Hematopoietic multipotent progenitor cell treated with erythropoietin and hydrocortisone succinate and interleukin-3 and kit ligand, for 17 days (in vitro differentiated cells): ENCODE measurements at regions not wholly inside any gene's neighbourhood (a gene's known extent, or its start where the extent isn't known, plus 50 kb on each side); places are given as distances from the start of the nearest gene placed in this dataset.
"Not testable (repeated sequence)": the region's sequence is repeated elsewhere in the genome, so short reads cannot be mapped to it uniquely, and the experiment has no call there.

Experiments
- DNase-seq: peaks from one replicate; pipeline ENCODE4 v3.0.0-alpha.2; 2015; ENCODE audit warnings: low spot score

- no peak for DNase-seq
Observed at GRCh38 chr14:27243365-27243764, 645.5 kb upstream of the NOVA1 start.

GRCh38 chr14:27245947-27246346 lies 648.1 kb upstream of the NOVA1 start:
- no peak for DNase-seq

DNA sequence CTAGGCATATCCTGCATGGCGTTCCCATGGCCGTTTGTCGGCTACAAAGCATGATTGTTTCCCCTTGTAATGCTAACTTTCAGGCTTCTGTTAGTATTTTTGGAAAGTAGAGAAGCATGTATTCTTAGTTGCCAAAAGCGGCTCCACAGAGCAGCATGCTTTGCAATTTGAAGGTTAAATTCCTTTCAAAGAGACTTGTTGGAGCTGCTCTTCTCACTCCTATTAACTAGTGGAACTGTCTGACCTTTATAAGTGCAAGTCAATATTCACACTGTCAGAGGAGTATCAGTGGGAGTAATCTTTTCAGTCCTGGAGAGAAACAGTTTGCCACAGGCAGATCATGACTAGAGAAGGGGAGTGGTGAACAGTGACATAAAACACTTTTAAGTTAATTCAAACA lies 656.1 kb upstream of the NOVA1 start:
- DNase-seq, result no peak

- no peak for DNase-seq
Observed at GRCh38 chr14:27256805-27257204, 659.0 kb upstream of the NOVA1 start.

DNA sequence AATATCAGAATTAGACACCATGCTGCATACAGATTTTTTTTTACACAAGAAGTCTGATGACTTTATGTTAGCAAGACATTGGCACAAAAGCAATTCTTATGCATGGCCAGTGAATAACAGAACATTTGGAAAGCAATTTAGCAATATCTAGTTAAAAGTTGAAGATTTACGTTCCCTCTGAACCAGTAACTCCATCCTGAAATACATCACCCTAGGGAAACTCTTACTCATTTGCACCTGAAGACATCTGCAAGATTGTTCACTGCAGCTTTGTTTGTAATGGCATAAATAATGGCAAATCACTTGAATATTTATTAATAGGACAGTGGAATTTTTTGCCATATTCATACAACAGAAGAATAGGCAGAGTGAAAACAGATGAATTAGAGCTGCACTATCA lies 670.0 kb upstream of the NOVA1 start:
- no peak for DNase-seq

DNA sequence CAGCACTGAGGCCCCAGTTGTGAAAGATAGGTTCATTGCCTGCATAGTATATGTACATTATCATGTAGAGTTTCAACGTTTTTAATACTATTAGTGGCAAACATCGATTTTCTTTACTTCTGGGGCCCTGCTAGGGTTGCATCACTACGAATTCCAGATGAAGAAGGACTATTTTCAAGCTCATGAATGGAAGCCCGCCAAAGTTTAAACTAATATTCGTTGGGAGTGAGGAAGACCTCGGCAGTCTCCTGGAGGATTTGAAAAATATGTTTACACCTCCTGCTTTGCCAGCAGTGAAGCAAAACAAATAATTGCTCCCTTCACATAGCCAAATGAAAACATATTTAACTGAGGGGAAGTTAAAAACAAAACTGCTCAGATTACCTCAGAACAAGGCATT lies 672.9 kb upstream of the NOVA1 start:
- no peak for DNase-seq

- no peak for DNase-seq
Observed at GRCh38 chr14:27278341-27278740, 680.5 kb upstream of the NOVA1 start.

DNA sequence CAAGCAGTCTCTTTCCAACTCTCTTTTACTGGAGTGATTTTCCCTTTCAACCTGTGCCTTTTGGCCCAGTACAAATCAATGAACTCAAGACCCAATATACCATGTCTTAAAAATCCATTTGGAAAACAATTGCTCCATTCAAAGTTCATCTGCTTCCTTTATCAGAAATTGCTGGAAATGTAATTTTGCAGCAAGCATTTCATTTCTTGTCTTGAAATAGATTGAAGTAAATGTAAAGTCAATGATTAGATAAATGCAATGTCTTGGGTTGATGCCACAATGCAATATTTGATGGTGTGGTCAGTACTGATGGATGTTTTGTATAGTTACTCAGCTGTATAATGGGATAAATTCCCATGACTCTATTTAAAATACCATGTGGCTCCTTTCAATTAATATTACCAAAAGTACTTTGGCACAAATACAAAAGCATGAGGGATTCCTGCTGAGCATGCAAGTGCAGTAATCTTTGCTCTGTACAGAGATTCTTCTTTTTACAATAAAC lies 707.7 kb upstream of the NOVA1 start:
- no peak for DNase-seq

DNA sequence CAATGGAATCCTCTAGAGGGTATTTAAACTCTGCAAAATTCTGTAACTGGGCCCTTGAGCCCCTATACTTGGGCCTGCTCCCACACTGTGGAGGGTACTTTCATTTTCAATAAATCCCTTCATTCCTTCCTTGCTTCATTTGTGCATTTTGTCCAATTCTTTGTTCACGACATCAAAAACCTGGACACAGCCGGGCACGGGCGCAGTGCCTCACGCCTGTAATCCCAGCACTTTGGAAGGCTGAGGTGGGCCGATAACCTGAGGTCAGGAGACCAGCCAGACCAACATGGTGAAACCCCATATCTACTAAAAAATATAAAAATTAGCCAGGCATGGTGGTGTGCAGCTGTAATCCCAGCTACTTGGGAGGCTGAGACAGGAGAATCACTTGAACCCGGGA lies 714.9 kb upstream of the NOVA1 start:
- DNase-seq, result not testable (repeated sequence)

DNA sequence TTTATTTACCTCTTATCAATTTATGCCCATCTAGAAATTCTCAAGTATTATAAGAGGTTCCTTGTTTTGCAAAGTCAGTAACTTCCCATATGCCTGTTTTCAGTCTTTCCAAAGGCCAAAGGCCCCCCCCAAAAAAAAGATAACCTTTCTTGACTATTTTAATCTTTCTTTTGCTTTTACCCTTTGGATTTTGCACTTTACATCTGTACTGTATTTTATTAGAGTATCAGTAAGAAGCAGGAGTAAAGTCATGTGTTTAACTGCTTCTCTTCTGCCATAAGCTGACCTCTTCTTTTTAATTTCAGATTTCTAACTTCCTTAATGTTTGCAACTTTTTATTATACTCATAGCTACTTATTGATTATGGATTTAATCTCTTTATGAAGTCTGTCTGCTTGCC lies 716.4 kb upstream of the NOVA1 start:
- DNase-seq, result no peak

GRCh38 chr14:27315477-27315876 lies 717.6 kb upstream of the NOVA1 start:
- no peak for DNase-seq

DNA sequence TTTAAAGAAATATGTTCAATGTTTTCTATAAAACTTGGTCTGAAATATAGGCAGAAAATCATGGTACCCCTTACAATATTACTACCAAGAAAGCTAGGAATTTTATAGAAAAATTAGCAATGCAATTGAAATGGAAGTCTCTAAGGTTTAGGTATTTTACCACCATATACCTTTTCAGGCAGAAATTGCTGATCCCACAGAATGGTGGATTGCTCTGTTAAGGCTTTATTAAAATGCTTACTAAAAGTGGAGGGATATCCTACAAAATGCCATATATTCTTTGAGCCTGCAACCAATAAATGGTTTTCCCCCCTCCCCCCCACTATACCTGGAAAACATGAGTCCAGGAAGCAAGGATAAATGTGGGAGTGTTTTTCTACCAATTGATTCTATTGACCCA lies 718.1 kb upstream of the NOVA1 start:
- DNase-seq, result no peak

GRCh38 chr14:27318774-27319420 lies 721.1 kb upstream of the NOVA1 start:
- no peak for DNase-seq

- no peak for DNase-seq
Observed at GRCh38 chr14:27320261-27320660, 722.4 kb upstream of the NOVA1 start.

DNA sequence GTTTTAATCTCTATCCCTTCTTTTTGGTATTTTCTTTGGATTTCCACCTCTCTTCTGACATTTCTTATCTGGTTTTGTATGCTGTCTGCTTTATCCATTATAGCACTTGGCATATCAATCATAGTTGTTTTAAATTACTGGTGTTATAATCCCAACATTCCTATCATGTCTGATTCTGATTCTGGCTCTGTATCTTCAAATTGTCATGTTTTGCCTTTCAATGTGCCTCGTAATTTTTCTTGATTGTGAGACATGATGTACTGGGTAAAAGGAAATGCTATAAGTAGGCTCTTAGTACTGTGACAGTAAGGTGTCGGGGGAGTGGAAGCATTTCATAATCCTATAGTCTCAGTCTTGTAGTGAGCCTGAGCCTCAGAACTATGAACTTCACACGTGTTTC lies 729.3 kb upstream of the NOVA1 start:
- DNase-seq, result no peak

DNA sequence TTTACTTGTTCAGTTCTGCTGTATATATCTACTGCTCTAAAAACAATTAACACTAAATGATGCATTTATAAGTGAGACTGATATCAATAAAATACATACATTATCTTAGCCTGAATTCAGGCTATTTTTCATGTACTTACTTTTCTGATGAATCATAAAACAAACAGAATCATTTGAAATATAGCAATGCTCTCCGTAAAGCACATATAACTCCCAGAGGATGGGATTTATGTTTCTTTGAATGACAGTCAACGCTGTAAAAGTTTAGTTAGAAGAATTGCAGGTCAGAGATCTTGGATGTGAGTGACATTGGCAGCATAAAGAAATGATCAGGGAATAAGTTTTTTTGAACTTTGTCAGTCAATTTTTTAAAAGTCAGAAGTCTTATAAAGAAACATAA lies 740.2 kb upstream of the NOVA1 start:
- DNase-seq, result no peak

DNA sequence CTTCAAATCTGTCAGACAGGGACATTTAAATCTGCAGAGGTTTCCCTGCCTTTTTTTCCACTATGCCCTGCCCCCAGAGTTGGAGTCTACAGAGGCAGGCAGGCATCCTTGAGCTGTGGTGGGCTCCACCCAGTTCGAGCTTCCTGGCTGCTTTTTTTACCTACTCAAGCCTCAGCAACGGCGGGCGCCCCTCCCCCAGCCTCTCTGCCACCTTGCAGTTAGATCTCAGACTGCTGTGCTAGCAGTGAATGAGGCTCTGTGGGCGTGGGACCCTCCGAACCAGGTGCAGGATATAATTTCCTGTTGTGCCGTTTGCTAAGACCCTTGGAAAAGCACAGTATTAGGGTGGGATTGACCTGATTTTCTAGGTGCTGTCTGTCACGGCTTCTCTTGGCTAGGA lies 765.2 kb upstream of the NOVA1 start:
- DNase-seq, result not testable (repeated sequence)

DNA sequence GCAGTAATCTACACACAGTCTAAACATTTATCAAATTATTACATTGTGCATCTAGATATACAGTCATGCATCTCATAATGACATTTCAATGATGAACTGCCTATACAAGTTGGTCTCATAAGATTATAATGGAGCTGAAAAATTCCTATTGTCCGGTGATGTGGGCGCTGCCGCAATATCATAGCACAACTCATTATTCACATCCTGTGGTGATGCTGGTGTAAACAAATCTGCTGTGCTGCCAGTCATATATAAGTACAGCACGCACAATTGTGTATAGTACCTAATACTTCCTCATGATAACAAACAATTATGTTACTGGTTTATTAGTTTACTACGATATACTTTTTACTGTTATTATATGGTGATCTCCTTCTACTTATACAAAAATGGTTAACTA lies 768.8 kb upstream of the NOVA1 start:
- no peak for DNase-seq

DNA sequence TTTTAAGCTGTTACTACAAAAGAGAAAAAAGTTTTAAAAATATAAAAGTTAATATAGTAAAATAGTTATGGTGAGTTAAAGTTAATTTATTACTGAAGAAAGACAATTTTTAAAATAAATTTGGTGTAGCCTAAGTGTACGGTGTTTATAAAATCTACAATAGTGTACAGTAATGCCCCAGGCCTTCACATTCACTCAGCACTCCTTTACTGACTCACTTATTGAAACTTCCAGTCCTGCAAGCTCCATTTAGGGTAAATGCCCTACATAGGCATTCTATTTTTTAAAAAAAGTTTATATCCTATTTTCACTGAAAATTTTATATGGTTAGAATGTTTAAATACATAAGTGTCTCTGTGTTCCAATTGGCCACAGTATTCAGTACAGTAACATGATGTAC lies 769.5 kb upstream of the NOVA1 start:
- DNase-seq, result no peak

DNA sequence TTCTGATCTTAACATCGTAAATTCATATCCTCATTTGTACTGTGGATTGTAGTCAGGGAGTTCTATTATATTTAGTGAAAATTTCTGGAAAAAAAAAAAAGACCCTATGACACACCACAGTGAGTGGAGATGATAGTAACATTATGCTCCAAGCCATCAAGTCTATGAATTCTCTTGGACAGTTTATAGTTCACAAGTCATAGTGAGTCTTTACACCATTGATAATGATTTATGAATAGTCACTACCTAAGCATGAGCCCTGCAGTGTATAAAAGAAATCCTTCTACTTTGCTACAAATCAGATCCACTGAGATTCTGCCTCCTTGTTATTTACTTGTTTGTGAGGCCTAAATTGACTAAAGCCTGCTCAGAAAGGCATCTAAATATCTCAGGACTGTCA lies 772.2 kb upstream of the NOVA1 start:
- DNase-seq, result no peak

DNA sequence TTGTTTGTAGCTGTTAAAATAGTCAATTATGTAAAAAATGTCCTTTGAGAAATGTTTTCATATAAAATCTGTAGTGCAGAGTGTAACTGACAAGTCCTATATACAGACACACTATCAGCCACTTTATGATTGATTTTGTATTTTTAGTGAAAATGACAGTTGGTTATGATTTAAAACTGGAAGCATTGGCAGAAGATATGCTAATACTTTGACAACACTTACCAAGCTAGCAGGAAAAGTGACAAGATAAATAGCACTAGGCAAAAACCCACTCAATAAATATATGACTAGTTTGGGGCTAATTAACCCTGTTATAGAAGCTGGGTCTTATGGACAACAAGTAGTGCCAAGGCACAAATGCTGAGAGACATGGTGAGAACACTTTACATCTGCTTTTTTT lies 772.9 kb upstream of the NOVA1 start:
- DNase-seq, result no peak

DNA sequence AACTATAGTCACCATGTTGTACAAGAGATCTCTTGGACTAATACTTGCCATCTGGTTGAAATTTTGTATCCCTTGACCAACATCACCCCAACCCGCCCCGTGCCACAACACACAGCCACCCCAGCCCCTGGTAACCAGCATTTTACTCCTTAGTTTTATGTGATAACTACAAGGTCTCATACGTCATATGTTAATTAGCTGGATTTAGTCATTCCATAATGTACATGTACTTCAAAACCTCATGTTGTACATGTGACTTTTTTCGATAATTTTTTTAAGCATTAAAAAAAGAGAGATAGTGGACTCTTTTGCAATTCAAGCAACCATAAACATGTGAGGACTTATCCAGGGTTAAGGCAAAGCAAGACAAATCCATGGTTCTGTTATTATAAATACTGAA lies 773.4 kb upstream of the NOVA1 start:
- DNase-seq, result no peak

- no peak for DNase-seq
Observed at GRCh38 chr14:27371868-27372267, 774.0 kb upstream of the NOVA1 start.

- DNase-seq, result no peak
Observed at GRCh38 chr14:27372771-27373170, 774.9 kb upstream of the NOVA1 start.

- DNase-seq, result no peak
Observed at GRCh38 chr14:27384124-27384523, 786.3 kb upstream of the NOVA1 start.
